ENCODE measurements at regions not wholly inside any gene's neighbourhood (a gene's known extent, or its start where the extent isn't known, plus 50 kb on each side); places are given as distances from the start of the nearest gene placed in this dataset.

GRCh38 chr13:109485136-109485794 lies 301.1 kb downstream of the IRS2 start:
- Histone ChIP-seq H3K27ac (no peak overlapping the region), H3K27me3 (no peaks in the 10 kb centered on the region), H3K9me3 (ENCODE audit: low read depth) (no peaks in the 10 kb centered on the region), H3K4me3 (no peak overlapping the region), H3K4me1 (ENCODE audit: low read depth) (no peaks in the 10 kb centered on the region), H3K36me3 (no peaks in the 10 kb centered on the region)
- no peak for DNase-seq (ENCODE audit: low read depth in 1 of 2, low spot score in 1 of 2)
- TF ChIP-seq CTCF (IDR thresholded peaks at IDR 0.05; ENCODE audit: low read depth, low read length) = no peak

- Histone ChIP-seq H3K4me1 (ENCODE audit: low read depth) (no peaks in the 10 kb centered on the region), H3K4me3 (no peak overlapping the region), H3K27ac (no peak overlapping the region), H3K9me3 (ENCODE audit: low read depth) (no peaks in the 10 kb centered on the region), H3K36me3 (no peaks in the 10 kb centered on the region), H3K27me3 (no peaks in the 10 kb centered on the region)
- peak in 1 of 2 donors; percentile 17 for DNase-seq (ENCODE audit: low read depth in 1 of 2, low spot score in 1 of 2)
- TF ChIP-seq CTCF (IDR thresholded peaks at IDR 0.05; ENCODE audit: low read depth, low read length) = no peak
These were observed 303.1 kb downstream of the IRS2 start for GRCh38 chr13:109483284-109483683.

- peak in 1 of 2 donors; percentile 43 for DNase-seq (ENCODE audit: low read depth in 1 of 2, low spot score in 1 of 2)
- Histone ChIP-seq H3K4me3 (no peak overlapping the region), H3K4me1 (ENCODE audit: low read depth) (no peaks in the 10 kb centered on the region), H3K9me3 (ENCODE audit: low read depth) (no peaks in the 10 kb centered on the region), H3K27me3 (no peaks in the 10 kb centered on the region), H3K36me3 (no peaks in the 10 kb centered on the region), H3K27ac (no peak overlapping the region)
- no peak for TF ChIP-seq CTCF (IDR thresholded peaks at IDR 0.05; ENCODE audit: low read depth, low read length)
These were observed 305.3 kb downstream of the IRS2 start for GRCh38 chr13:109481040-109481439.

- TF ChIP-seq CTCF (IDR thresholded peaks at IDR 0.05; ENCODE audit: low read depth, low read length) = no peak
- Histone ChIP-seq H3K4me1 (ENCODE audit: low read depth) (no peaks in the 10 kb centered on the region), H3K36me3 (no peaks in the 10 kb centered on the region), H3K27me3 (no peaks in the 10 kb centered on the region), H3K9me3 (ENCODE audit: low read depth) (no peaks in the 10 kb centered on the region), H3K4me3 (no peak overlapping the region), H3K27ac (no peak overlapping the region)
- peak; percentile 19 to 69 for DNase-seq (ENCODE audit: low read depth in 1 of 2, low spot score in 1 of 2)
These were observed 306.1 kb downstream of the IRS2 start for GRCh38 chr13:109480011-109480955.

GRCh38 chr13:109479534-109479933 lies 306.8 kb downstream of the IRS2 start:
- DNase-seq (ENCODE audit: low read depth in 1 of 2, low spot score in 1 of 2) = no peak

More at GRCh38 chr13:109479534-109479933, 306.8 kb downstream of the IRS2 start:
- Histone ChIP-seq H3K9me3 (ENCODE audit: low read depth) (no peaks in the 10 kb centered on the region), H3K4me1 (ENCODE audit: low read depth) (no peaks in the 10 kb centered on the region), H3K27ac (no peak overlapping the region), H3K4me3 (no peak overlapping the region), H3K36me3 (no peaks in the 10 kb centered on the region), H3K27me3 (no peaks in the 10 kb centered on the region)
- no peak for TF ChIP-seq CTCF (IDR thresholded peaks at IDR 0.05; ENCODE audit: low read depth, low read length)
